ENCODE measurements at regions not wholly inside any gene's neighbourhood (a gene's known extent, or its start where the extent isn't known, plus 50 kb on each side); places are given as distances from the start of the nearest gene placed in this dataset.

DNA sequence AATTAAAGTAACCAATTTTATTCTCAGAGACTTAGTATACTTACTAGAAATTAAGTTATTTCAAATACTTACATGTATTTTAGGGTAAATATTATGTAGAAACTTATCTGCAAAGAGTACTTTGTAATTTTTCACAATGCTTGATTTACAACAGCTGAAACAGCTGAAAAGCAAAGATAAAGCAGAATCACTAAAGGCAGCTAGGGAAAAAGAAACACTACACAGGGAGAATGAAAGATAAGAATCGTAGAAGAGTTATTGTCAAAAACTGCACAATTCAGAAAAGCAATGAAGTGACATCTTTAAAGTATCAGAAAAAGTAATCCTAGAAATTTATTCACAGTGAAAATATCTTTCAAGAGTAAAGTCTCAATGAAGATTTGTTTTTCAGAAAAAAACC is 69.7 kb upstream of the ZNF804B start:
- no TSS peak for BruUV-seq (replicated peaks)
- intact Hi-C loops (cut with micrococcal nuclease), result no loop called here
- Mint-ChIP-seq H3K9me3 (ENCODE audit: unreplicated experiment) (peaks cover 7% of the 10 kb centered on the region), H3K4me3 (ENCODE audit: unreplicated experiment) (no peak overlapping the region), H3K27me3 (ENCODE audit: insufficient read depth, unreplicated experiment) (peaks cover 14% of the 10 kb centered on the region), H3K27ac (ENCODE audit: low read depth, unreplicated experiment) (no peak overlapping the region), H3K36me3 (ENCODE audit: insufficient read depth, unreplicated experiment) (no peaks in the 10 kb centered on the region), H3K4me1 (ENCODE audit: insufficient read depth, unreplicated experiment) (no peaks in the 10 kb centered on the region)
- no peak for TF ChIP-seq CTCF (IDR thresholded peaks at IDR 0.05; ENCODE audit: unreplicated experiment)
- CTCF ChIA-PET, result interaction anchor here (0.6 kb wide), 1 partner anchor 1248 kb away, joined by 3 read pairs; no protein-coding TSS in a partner anchor
- DNase-seq (ENCODE audit: unreplicated experiment), result no peak
- POLR2A ChIA-PET, result no interaction called here

DNA sequence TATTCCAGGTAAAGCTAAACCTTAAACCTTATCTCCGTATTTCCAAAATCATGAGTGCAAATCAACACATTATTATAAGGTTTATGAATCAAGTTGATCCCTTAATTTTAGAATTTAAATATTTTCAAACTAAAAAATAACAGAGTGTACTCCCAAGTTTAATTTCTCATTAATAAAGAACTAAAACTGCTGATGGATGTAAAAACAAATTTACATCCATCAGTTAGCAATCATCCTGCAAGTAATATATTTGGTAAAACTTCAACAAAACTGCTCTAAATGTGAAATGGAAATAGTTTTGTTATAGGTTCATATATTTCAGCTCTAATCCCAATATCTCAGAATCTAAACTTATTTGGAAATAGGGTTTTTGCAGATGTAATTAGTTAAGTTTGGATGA is 71.3 kb upstream of the ZNF804B start:
- no peak overlapping the region for H3K4me3 Mint-ChIP-seq (ENCODE audit: unreplicated experiment)
- CTCF ChIA-PET, result no interaction called here
- BruUV-seq (replicated peaks), result no TSS peak
- intact Hi-C loops (cut with micrococcal nuclease), result no loop called here
- no peaks in the 10 kb centered on the region for H3K36me3 Mint-ChIP-seq (ENCODE audit: insufficient read depth, unreplicated experiment)
- H3K9me3 Mint-ChIP-seq (ENCODE audit: unreplicated experiment), result peaks cover 7% of the 10 kb centered on the region
- no peaks in the 10 kb centered on the region for H3K4me1 Mint-ChIP-seq (ENCODE audit: insufficient read depth, unreplicated experiment)
- H3K27me3 Mint-ChIP-seq (ENCODE audit: insufficient read depth, unreplicated experiment), result peaks cover 14% of the 10 kb centered on the region
- no peak for TF ChIP-seq CTCF (IDR thresholded peaks at IDR 0.05; ENCODE audit: unreplicated experiment)
- no peak overlapping the region for H3K27ac Mint-ChIP-seq (ENCODE audit: low read depth, unreplicated experiment)
- no peak for DNase-seq (ENCODE audit: unreplicated experiment)
- POLR2A ChIA-PET, result no interaction called here

GRCh38 chr7:88686468-88687229 is 72.9 kb upstream of the ZNF804B start:
- ChIA-PET CTCF (no interaction called here), POLR2A (no interaction called here)
- BruUV-seq (replicated peaks), result no TSS peak
- Mint-ChIP-seq H3K27me3 (ENCODE audit: insufficient read depth, unreplicated experiment) (peaks cover 4% of the 10 kb centered on the region), H3K4me1 (ENCODE audit: insufficient read depth, unreplicated experiment) (no peaks in the 10 kb centered on the region), H3K27ac (ENCODE audit: low read depth, unreplicated experiment) (no peak overlapping the region), H3K36me3 (ENCODE audit: insufficient read depth, unreplicated experiment) (no peaks in the 10 kb centered on the region), H3K9me3 (ENCODE audit: unreplicated experiment) (peaks cover 7% of the 10 kb centered on the region), H3K4me3 (ENCODE audit: unreplicated experiment) (no peak overlapping the region)
- DNase-seq (ENCODE audit: unreplicated experiment), result no peak
- TF ChIP-seq CTCF (IDR thresholded peaks at IDR 0.05; ENCODE audit: unreplicated experiment), result no peak
- intact Hi-C loops (cut with micrococcal nuclease), result no loop called here

DNA sequence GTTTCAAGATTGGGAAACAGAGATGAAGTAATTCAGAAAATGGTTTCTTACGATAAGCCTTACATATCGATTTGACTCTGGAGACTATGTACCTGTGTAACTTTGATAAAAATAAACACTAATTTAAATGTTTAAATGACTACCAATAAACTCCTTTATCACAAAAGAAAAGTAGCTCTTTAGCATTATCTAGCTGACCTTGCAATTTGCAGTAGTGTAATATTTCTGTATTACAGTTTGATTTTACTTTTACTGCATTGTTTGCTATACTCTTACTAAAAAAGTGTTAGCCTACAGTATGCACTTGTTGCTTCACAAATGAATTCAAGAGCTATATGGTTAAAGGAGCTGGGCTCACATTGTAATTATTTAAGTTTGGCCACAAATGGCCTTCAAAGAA is 77.8 kb upstream of the ZNF804B start:
- Mint-ChIP-seq H3K27me3 (ENCODE audit: insufficient read depth, unreplicated experiment) (peaks cover 8% of the 10 kb centered on the region), H3K4me3 (ENCODE audit: unreplicated experiment) (no peak overlapping the region), H3K36me3 (ENCODE audit: insufficient read depth, unreplicated experiment) (no peaks in the 10 kb centered on the region), H3K4me1 (ENCODE audit: insufficient read depth, unreplicated experiment) (no peaks in the 10 kb centered on the region), H3K9me3 (ENCODE audit: unreplicated experiment) (no peaks in the 10 kb centered on the region), H3K27ac (ENCODE audit: low read depth, unreplicated experiment) (no peak overlapping the region)
- no TSS peak for BruUV-seq (replicated peaks)
- ChIA-PET CTCF (interaction anchor here (0.6 kb wide), 1 partner anchor 444 kb away, joined by 4 read pairs; no protein-coding TSS in a partner anchor), POLR2A (no interaction called here)
- no peak for TF ChIP-seq CTCF (IDR thresholded peaks at IDR 0.05; ENCODE audit: unreplicated experiment)
- DNase-seq (ENCODE audit: unreplicated experiment), result no peak
- intact Hi-C loops (cut with micrococcal nuclease), result no loop called here
